ENCODE measurements at regions not wholly inside any gene's neighbourhood (a gene's known extent, or its start where the extent isn't known, plus 50 kb on each side); places are given as distances from the start of the nearest gene placed in this dataset.

DNA sequence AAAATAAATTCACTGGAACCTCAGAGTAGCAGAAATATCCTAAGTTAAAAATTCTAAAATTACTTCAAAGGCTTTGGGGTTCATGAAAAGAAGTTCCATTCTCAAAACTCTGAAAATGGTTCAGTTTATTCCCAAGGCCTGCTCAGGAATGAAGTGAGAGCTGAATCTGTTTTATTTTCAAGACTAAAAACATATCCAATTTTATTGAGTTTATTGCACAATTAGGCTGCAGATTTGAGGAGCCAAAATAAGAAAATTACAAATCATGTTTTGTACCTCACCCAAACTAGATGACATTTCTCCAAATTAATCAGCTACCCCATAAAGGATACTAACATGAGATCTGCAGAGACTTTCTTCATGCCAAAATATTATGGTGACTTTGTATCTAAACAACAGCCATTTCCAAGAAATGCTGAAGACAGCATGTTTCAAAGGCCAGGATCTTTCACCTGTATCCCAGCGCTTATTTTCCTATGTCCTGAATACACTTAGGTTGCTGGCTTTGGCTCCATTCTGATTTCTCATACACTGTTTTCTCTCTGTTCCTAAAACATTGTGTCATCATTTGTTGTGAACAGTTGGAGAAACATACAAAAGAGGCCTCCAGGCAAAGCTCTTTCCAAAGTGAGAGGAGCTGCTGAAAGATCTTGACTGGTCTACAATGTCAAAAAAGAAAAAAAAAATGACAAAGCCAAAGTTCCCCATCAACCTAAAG is 85.7 kb upstream of the F13A1 start:
- Mint-ChIP-seq H3K9me3 (no peaks in the 10 kb centered on the region), H3K27ac (no peak overlapping the region)
- no peak for ATAC-seq

GRCh38 chr6:6406715-6407070 is 86.2 kb upstream of the F13A1 start:
- H3K9me3 Mint-ChIP-seq, result no peaks in the 10 kb centered on the region
- no peak overlapping the region for H3K27ac Mint-ChIP-seq
- no peaks in the 10 kb centered on the region for H3K36me3 Mint-ChIP-seq (ENCODE audit: low read depth)
- no peaks in the 10 kb centered on the region for H3K27me3 Mint-ChIP-seq
- no peaks in the 10 kb centered on the region for H3K4me1 Mint-ChIP-seq
- DNase-seq (no peak), ATAC-seq (no peak)
- H3K4me3 Mint-ChIP-seq, result no peak overlapping the region

More for the DNA sequence above, 85.7 kb upstream of the F13A1 start:
- Mint-ChIP-seq H3K36me3 (ENCODE audit: low read depth) (no peaks in the 10 kb centered on the region), H3K27me3 (no peaks in the 10 kb centered on the region), H3K4me3 (no peak overlapping the region), H3K4me1 (no peaks in the 10 kb centered on the region)
- DNase-seq, result no peak

- no peak for DNase-seq
- ATAC-seq, result peak; percentile 49
- H3K4me1 Mint-ChIP-seq, result no peaks in the 10 kb centered on the region
Observed at GRCh38 chr6:6407071-6407741, 86.7 kb upstream of the F13A1 start.

GRCh38 chr6:6409397-6410030 is 89.1 kb upstream of the F13A1 start:
- Mint-ChIP-seq H3K4me3 (no peak overlapping the region), H3K4me1 (no peaks in the 10 kb centered on the region), H3K27ac (no peak overlapping the region), H3K27me3 (peaks cover 3% of the 10 kb centered on the region), H3K36me3 (ENCODE audit: low read depth) (no peaks in the 10 kb centered on the region), H3K9me3 (no peaks in the 10 kb centered on the region)
- ATAC-seq (no peak), DNase-seq (no peak)

More at GRCh38 chr6:6407071-6407741, 86.7 kb upstream of the F13A1 start:
- H3K27ac Mint-ChIP-seq, result no peak overlapping the region
- no peaks in the 10 kb centered on the region for H3K9me3 Mint-ChIP-seq
- H3K36me3 Mint-ChIP-seq (ENCODE audit: low read depth), result no peaks in the 10 kb centered on the region
- no peaks in the 10 kb centered on the region for H3K27me3 Mint-ChIP-seq
- no peak overlapping the region for H3K4me3 Mint-ChIP-seq

DNA sequence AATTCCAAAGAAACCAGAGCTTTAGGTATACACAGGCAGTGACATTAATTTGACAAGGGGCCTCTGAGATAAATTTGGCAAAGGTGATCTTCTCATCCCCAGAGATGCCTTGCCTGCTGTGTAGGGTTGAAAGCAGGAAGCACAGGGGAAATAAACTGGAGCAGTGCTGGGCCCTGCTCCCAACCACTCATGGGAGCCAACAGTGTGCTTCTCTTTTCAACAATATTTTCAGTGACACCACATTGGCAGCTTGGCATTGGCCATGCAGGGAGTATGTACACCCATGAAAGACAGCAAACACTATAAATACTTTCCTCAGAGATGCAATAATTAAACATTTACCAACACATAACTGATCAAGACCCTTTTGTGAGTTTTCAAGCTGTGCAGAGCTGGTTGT is 90.7 kb upstream of the F13A1 start:
- DNase-seq (no peak), ATAC-seq (no peak)
- Mint-ChIP-seq H3K27me3 (peaks cover 3% of the 10 kb centered on the region), H3K36me3 (ENCODE audit: low read depth) (no peaks in the 10 kb centered on the region), H3K4me1 (no peaks in the 10 kb centered on the region), H3K27ac (no peak overlapping the region), H3K9me3 (no peaks in the 10 kb centered on the region), H3K4me3 (no peak overlapping the region)

DNA sequence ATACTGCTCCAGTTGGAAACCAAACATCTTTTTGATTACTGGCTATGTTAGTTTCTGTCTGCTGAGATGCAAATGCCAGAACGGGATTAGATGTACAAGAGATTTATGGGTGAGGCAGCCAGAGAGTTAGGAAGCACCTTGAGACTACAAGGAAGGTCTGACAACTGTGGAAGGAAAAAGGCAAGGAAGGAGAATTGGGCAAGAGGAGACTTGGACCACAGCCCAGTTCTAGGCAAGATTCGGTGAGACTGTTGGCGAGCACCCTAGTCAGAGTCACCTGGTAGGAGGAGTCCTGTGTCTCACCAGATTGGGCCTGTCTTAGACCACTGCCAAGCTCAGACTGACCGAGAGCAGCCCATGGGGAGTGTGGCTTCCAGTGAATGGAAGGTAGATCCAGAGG is 91.8 kb upstream of the F13A1 start:
- ATAC-seq (no peak), DNase-seq (no peak)
- Mint-ChIP-seq H3K9me3 (no peaks in the 10 kb centered on the region), H3K27ac (no peak overlapping the region), H3K4me1 (no peaks in the 10 kb centered on the region), H3K36me3 (ENCODE audit: low read depth) (no peaks in the 10 kb centered on the region), H3K27me3 (peaks cover 3% of the 10 kb centered on the region), H3K4me3 (no peak overlapping the region)

DNA sequence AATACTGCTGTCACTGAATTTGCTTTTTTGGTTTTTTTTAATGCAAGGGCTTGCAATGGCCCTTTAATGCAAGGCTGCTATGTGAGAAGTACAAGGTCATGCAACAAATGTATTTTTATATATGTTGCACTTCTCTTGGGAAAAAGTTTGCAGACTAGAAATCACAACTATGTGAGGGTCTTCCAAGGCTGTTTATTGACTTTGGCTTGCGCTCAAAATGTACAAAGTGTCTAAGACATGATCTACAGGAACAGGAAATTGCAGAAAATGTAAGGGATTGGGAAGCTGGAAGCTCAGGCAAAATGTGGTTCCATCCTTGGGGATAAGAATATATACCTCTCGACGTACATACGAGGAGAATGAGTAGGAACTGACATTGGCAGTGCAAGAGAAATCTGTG is 92.2 kb upstream of the F13A1 start:
- H3K36me3 Mint-ChIP-seq (ENCODE audit: low read depth), result no peaks in the 10 kb centered on the region
- H3K4me3 Mint-ChIP-seq, result no peak overlapping the region
- no peaks in the 10 kb centered on the region for H3K9me3 Mint-ChIP-seq
- H3K27ac Mint-ChIP-seq, result no peak overlapping the region
- DNase-seq (no peak), ATAC-seq (no peak)
- H3K4me1 Mint-ChIP-seq, result no peaks in the 10 kb centered on the region
- H3K27me3 Mint-ChIP-seq, result peaks cover 3% of the 10 kb centered on the region

DNA sequence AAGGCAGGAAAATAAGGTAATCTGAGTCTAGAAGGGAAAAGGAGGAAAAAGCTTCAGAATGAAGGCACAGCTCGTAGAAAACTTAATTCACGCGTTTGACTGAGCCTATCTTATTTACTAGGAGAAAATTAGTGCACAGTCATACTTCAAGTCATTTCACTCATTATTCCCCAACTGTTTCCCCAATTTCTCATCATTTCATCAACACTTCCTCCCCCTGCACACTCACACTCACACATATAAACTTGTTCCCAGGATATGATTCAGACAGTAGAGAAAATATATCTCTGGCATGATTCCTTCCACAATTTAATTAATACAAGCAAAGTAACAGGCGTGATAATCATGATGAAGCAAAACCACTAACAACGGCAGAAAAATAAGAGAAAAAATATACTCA is 94.5 kb upstream of the F13A1 start:
- no peak overlapping the region for H3K27ac Mint-ChIP-seq
- no peaks in the 10 kb centered on the region for H3K9me3 Mint-ChIP-seq
- DNase-seq, result no peak
- H3K4me3 Mint-ChIP-seq, result no peak overlapping the region
- H3K4me1 Mint-ChIP-seq, result no peaks in the 10 kb centered on the region
- H3K27me3 Mint-ChIP-seq, result peaks cover 3% of the 10 kb centered on the region
- no peak for ATAC-seq
- H3K36me3 Mint-ChIP-seq (ENCODE audit: low read depth), result no peaks in the 10 kb centered on the region

- Mint-ChIP-seq H3K9me3 (no peaks in the 10 kb centered on the region), H3K4me3 (no peak overlapping the region), H3K4me1 (no peaks in the 10 kb centered on the region), H3K36me3 (ENCODE audit: low read depth) (no peaks in the 10 kb centered on the region), H3K27ac (no peak overlapping the region), H3K27me3 (peaks cover 3% of the 10 kb centered on the region)
- DNase-seq (no peak), ATAC-seq (no peak)
Observed at GRCh38 chr6:6417475-6417874, 97.0 kb upstream of the F13A1 start.

DNA sequence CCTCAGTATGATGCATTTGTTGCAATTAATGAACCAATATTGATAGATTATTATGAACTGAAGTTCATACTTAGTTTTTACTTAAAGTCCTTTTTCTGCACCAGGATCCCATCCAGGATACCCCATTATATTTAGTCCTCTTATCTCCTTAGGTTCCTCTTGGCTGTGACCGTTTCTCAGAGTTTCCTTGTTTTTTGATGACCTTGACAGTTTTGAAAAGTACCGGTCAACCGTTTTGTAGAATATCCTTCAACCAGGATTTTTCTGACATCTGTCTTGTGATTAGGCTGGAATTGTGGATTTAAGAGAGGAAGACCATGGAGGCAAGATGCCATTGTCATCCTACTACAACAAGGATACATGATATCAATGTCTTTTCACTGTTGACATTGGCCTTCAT is 98.0 kb upstream of the F13A1 start:
- no peaks in the 10 kb centered on the region for H3K4me1 Mint-ChIP-seq
- ATAC-seq, result no peak
- no peaks in the 10 kb centered on the region for H3K36me3 Mint-ChIP-seq (ENCODE audit: low read depth)
- no peak for DNase-seq
- peak overlapping the region; percentile 2 for H3K27ac Mint-ChIP-seq
- no peaks in the 10 kb centered on the region for H3K9me3 Mint-ChIP-seq
- H3K27me3 Mint-ChIP-seq, result peaks cover 3% of the 10 kb centered on the region
- no peak overlapping the region for H3K4me3 Mint-ChIP-seq

DNA sequence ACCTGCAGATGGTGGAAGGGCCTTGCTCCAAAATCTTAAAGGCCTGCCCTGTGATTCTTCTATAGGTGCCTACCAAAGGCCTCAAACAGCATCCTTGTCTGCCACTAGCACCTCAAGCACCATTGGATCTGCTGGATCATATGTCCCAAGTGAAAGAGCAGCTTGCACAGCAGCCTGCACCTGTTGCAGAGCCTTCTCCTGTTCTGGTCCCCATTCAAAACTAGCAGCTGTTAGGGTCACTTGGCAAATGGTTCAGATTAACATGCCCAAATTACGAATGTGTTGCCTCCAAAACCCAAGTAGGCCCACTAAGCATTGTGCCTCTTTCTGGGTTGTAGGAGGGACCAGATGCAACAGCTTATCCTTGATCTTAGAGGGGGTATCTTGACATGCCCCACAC is 99.6 kb upstream of the F13A1 start:
- H3K4me3 Mint-ChIP-seq, result no peak overlapping the region
- peaks cover 15% of the 10 kb centered on the region for H3K9me3 Mint-ChIP-seq
- DNase-seq (no peak), ATAC-seq (no peak)
- H3K4me1 Mint-ChIP-seq, result no peaks in the 10 kb centered on the region
- H3K27me3 Mint-ChIP-seq, result peaks cover 8% of the 10 kb centered on the region
- H3K27ac Mint-ChIP-seq, result no peak overlapping the region
- no peaks in the 10 kb centered on the region for H3K36me3 Mint-ChIP-seq (ENCODE audit: low read depth)

GRCh38 chr6:6434151-6434550 is 113.7 kb upstream of the F13A1 start:
- peaks cover 2% of the 10 kb centered on the region for H3K36me3 Mint-ChIP-seq (ENCODE audit: low read depth)
- ATAC-seq, result no peak
- peaks cover 9% of the 10 kb centered on the region for H3K27me3 Mint-ChIP-seq

GRCh38 chr6:6434723-6435122 is 114.3 kb upstream of the F13A1 start:
- ATAC-seq (no peak), DNase-seq (no peak)
- Mint-ChIP-seq H3K4me3 (no peak overlapping the region), H3K4me1 (no peaks in the 10 kb centered on the region), H3K27me3 (peaks cover 9% of the 10 kb centered on the region), H3K9me3 (peaks cover 5% of the 10 kb centered on the region), H3K36me3 (ENCODE audit: low read depth) (peaks cover 2% of the 10 kb centered on the region), H3K27ac (no peak overlapping the region)

More at GRCh38 chr6:6434151-6434550, 113.7 kb upstream of the F13A1 start:
- no peak overlapping the region for H3K27ac Mint-ChIP-seq
- no peak for DNase-seq
- no peaks in the 10 kb centered on the region for H3K4me1 Mint-ChIP-seq
- peaks cover 5% of the 10 kb centered on the region for H3K9me3 Mint-ChIP-seq
- H3K4me3 Mint-ChIP-seq, result no peak overlapping the region

- Mint-ChIP-seq H3K4me3 (no peak overlapping the region), H3K27me3 (peaks cover 9% of the 10 kb centered on the region)
Observed at GRCh38 chr6:6436366-6436765, 115.9 kb upstream of the F13A1 start.

DNA sequence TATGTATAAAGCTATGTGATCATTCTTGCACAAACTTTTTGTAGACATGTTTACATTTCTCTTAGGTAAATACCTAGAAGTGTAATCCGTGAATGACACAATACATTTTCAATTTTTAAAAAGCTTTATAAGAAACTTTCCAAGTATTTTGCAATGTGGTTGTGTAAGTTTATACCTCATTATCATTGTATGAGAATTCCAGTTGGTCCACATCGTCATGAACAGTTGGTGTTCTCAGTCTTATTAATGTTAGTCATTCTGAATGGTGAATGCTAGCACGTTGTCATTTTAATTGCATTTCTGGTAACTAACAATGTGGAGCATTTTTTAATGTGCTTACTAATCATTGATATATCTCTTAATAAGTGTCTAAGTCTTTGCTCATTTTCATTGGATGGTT is 116.5 kb upstream of the F13A1 start:
- Mint-ChIP-seq H3K9me3 (peaks cover 7% of the 10 kb centered on the region), H3K36me3 (ENCODE audit: low read depth) (peaks cover 2% of the 10 kb centered on the region), H3K27me3 (peaks cover 10% of the 10 kb centered on the region), H3K27ac (no peak overlapping the region), H3K4me1 (no peaks in the 10 kb centered on the region), H3K4me3 (no peak overlapping the region)
- DNase-seq, result no peak
- ATAC-seq, result no peak

More at GRCh38 chr6:6436366-6436765, 115.9 kb upstream of the F13A1 start:
- no peaks in the 10 kb centered on the region for H3K4me1 Mint-ChIP-seq
- ATAC-seq, result no peak
- no peak for DNase-seq
- H3K36me3 Mint-ChIP-seq (ENCODE audit: low read depth), result peaks cover 2% of the 10 kb centered on the region
- no peak overlapping the region for H3K27ac Mint-ChIP-seq
- H3K9me3 Mint-ChIP-seq, result peaks cover 5% of the 10 kb centered on the region

Data from activated naive CD8-positive, alpha-beta T cell treated with anti-CD3 and anti-CD28 coated beads, Interleukin-2, amount 50 U/mL, for 24 hours (primary cell).